ENCODE measurements at regions not wholly inside any gene's neighbourhood (a gene's known extent, or its start where the extent isn't known, plus 50 kb on each side); places are given as distances from the start of the nearest gene placed in this dataset.

GRCh38 chr9:73531051-73531532 lies 379.4 kb downstream of the ANXA1 start:
- H3K4me3 Mint-ChIP-seq = no peak overlapping the region
- no peaks in the 10 kb centered on the region; the same call in 1 of the 2 replicates for H3K27me3 Mint-ChIP-seq (ENCODE audit: insufficient read depth)
- H3K9me3 Mint-ChIP-seq = peaks cover 44% of the 10 kb centered on the region
- H3K4me1 Mint-ChIP-seq (ENCODE audit: low read depth) = no peaks in the 10 kb centered on the region
- TF ChIP-seq CTCF (IDR thresholded peaks at IDR 0.05) = no peak
- no peak for DNase-seq
- no peak overlapping the region for H3K27ac Mint-ChIP-seq
- H3K36me3 Mint-ChIP-seq (ENCODE audit: low read depth) = no peaks in the 10 kb centered on the region

DNA sequence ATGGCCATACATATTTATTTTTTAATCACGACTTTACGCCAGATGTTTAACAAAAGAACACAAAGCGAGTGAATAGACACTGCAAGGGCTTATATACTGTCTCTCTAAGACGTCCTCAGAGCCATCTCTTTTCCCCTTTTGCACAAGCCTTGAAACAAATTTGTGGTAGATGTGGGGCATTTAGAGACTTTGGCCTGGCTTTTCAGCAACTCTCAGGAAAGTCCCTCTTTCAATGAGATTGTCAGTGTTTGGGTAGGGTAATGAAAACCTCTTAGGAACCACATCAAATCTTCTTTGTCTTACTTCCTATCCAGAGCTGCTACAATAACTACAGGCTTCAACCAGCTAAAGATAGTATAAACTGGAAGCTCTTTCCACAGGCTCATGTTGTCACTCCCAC lies 380.0 kb downstream of the ANXA1 start:
- Mint-ChIP-seq H3K27ac (no peak overlapping the region), H3K4me1 (ENCODE audit: low read depth) (no peaks in the 10 kb centered on the region), H3K9me3 (peaks cover 44% of the 10 kb centered on the region), H3K4me3 (no peak overlapping the region), H3K27me3 (ENCODE audit: insufficient read depth) (no peaks in the 10 kb centered on the region), H3K36me3 (ENCODE audit: low read depth) (no peaks in the 10 kb centered on the region)
- no peak for TF ChIP-seq CTCF (IDR thresholded peaks at IDR 0.05)
- no peak for DNase-seq

- Mint-ChIP-seq H3K4me1 (ENCODE audit: low read depth) (no peaks in the 10 kb centered on the region), H3K9me3 (peaks cover 37% of the 10 kb centered on the region), H3K4me3 (no peak overlapping the region), H3K36me3 (ENCODE audit: low read depth) (no peaks in the 10 kb centered on the region), H3K27me3 (ENCODE audit: insufficient read depth) (no peaks in the 10 kb centered on the region), H3K27ac (no peak overlapping the region)
- TF ChIP-seq CTCF (IDR thresholded peaks at IDR 0.05) = no peak
- DNase-seq = no peak
These were observed 381.3 kb downstream of the ANXA1 start for GRCh38 chr9:73532985-73533384.

DNA sequence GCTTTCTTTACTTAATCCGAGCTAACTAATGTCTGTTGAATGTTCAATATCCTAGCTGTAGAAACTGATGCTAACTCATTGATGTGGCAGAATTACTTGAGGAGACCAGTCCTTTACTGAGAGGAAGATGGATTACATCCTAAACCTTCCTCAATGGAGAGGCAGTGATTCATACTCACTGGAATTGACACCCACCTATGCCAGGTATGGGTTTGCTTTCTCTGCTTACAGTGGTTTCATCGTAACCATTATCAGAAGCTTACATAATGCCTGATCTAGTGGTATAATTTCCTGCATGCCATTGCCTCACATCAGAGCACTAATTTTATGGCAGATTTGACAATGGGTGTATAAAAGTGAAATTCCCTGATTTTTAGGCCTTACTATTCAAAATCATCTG lies 384.7 kb downstream of the ANXA1 start:
- Mint-ChIP-seq H3K27ac (no peak overlapping the region), H3K4me1 (ENCODE audit: low read depth) (no peaks in the 10 kb centered on the region), H3K9me3 (peaks cover 43% of the 10 kb centered on the region), H3K4me3 (no peak overlapping the region), H3K27me3 (ENCODE audit: insufficient read depth) (no peaks in the 10 kb centered on the region; the same call in 1 of the 2 replicates), H3K36me3 (ENCODE audit: low read depth) (no peaks in the 10 kb centered on the region)
- no peak for DNase-seq
- TF ChIP-seq CTCF (IDR thresholded peaks at IDR 0.05) = no peak

DNA sequence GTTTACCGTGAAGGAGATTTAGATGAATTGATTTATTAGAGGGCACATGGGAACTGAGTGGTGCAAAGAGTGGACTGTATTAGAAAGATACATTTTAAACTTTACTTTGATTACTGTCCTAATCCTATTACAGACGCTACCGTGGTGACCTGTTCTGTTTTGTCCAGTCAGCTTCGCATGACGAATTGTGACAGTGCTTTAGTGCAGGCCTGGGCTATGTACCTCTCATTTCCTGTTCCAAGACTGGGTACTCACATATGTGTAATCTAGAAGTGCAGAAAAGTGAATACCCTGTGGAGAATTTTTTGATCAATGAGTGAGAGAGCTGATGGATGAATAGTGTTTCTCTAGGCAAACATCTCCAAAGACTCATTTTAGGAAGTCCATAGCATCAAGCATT lies 385.9 kb downstream of the ANXA1 start:
- no peaks in the 10 kb centered on the region; the same call in 1 of the 2 replicates for H3K27me3 Mint-ChIP-seq (ENCODE audit: insufficient read depth)
- no peak overlapping the region for H3K4me3 Mint-ChIP-seq
- no peak for TF ChIP-seq CTCF (IDR thresholded peaks at IDR 0.05)
- no peak for DNase-seq
- H3K36me3 Mint-ChIP-seq (ENCODE audit: low read depth) = no peaks in the 10 kb centered on the region
- H3K9me3 Mint-ChIP-seq = peaks cover 36% of the 10 kb centered on the region
- no peak overlapping the region for H3K27ac Mint-ChIP-seq
- H3K4me1 Mint-ChIP-seq (ENCODE audit: low read depth) = no peaks in the 10 kb centered on the region

DNA sequence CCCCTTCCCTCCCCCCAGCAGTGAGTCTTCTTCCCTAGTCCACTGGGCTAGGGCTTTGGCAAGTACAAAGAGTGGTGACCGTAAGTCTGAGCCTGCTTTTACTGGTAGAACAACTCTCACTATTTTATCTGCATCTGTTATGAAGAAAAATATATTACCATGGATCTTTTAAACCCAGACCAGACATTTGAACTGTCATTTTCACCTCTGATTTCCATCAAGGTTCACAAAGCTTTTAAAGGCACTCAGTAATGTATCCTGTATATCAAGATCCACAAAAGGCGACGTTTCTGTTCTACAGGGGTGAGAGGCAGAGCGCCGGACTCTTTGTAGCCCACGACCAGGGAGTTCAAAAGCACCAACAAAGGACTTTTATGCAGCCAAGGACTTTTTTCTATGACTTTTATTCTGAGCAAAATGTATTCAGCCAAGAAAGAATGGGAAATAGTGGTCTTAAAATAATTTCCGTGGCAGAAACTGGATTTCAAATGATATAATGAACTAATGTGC lies 388.3 kb downstream of the ANXA1 start:
- no peaks in the 10 kb centered on the region for H3K4me1 Mint-ChIP-seq (ENCODE audit: low read depth)
- DNase-seq = no peak
- no peaks in the 10 kb centered on the region for H3K36me3 Mint-ChIP-seq (ENCODE audit: low read depth)
- no peak overlapping the region for H3K4me3 Mint-ChIP-seq
- no peak overlapping the region for H3K27ac Mint-ChIP-seq
- peaks cover 15% of the 10 kb centered on the region for H3K9me3 Mint-ChIP-seq
- TF ChIP-seq CTCF (IDR thresholded peaks at IDR 0.05) = no peak
- H3K27me3 Mint-ChIP-seq (ENCODE audit: insufficient read depth) = no peaks in the 10 kb centered on the region; the same call in 1 of the 2 replicates
